HCT116 (cell line): ENCODE measurements at regions not wholly inside any gene's neighbourhood (a gene's known extent, or its start where the extent isn't known, plus 50 kb on each side); places are given as distances from the start of the nearest gene placed in this dataset.

Experiments used
- CEBPB ChIP-seq: IDR thresholded peaks from 2 replicates; pipeline ENCODE4 v1.6.1; 2012; ENCODE audit warnings: low read depth
- CTCF ChIP-seq, 3 experiments: fragments of 200-600 bp in 1 of 3; sonication (generic) in 1 of 3; IDR thresholded peaks in 2 of 3; conservative IDR thresholded peaks in 1 of 3; 2 replicates each; pipeline ENCODE4 v1.5.1; 2012 to 2017; ENCODE audit warnings: low read depth in 2 of 3, low read length in 2 of 3, antibody characterized with exemption in 1 of 3, borderline replicate concordance in 1 of 3, control low read depth in 1 of 3, mild to moderate bottlenecking in 1 of 3, mixed read lengths in 1 of 3, mixed run types in 1 of 3, moderate library complexity in 1 of 3; ENCODE audit not compliant: insufficient read depth in 1 of 3
- EGR1 ChIP-seq: IDR thresholded peaks from 2 replicates; pipeline ENCODE4 v1.6.1; 2012; ENCODE audit warnings: low read depth
- EZH2 ChIP-seq: fragments of 200-600 bp; sonication (generic); IDR thresholded peaks from 2 replicates; pipeline ENCODE4 v1.6.1; 2017; ENCODE audit warnings: antibody characterized with exemption, mixed run types
- POLR2AphosphoS5 ChIP-seq: IDR thresholded peaks from 2 replicates; pipeline ENCODE4 v1.6.1; 2011; ENCODE audit warnings: mild to moderate bottlenecking, low read depth, low read length, moderate library complexity
- RAD21 ChIP-seq: IDR thresholded peaks from 2 replicates; pipeline ENCODE4 v1.6.1; 2012; ENCODE audit warnings: low read depth, mild to moderate bottlenecking
- SP1 ChIP-seq: IDR thresholded peaks from 2 replicates; pipeline ENCODE4 v1.6.1; 2012; ENCODE audit warnings: low read depth
- SRF ChIP-seq: IDR thresholded peaks from 2 replicates; pipeline ENCODE4 v1.6.1; 2012; ENCODE audit warnings: low read depth
- TCF7L2 ChIP-seq: IDR thresholded peaks from 2 replicates; pipeline ENCODE4 v1.7.0; 2011; ENCODE audit warnings: borderline replicate concordance, inconsistent platforms; ENCODE audit not compliant: insufficient read depth, insufficient read length; ENCODE audit errors: extremely low read depth
- ZBTB33 ChIP-seq: IDR thresholded peaks from 2 replicates; pipeline ENCODE4 v1.6.1; 2011; ENCODE audit warnings: mild to moderate bottlenecking, low read length, moderate library complexity; ENCODE audit not compliant: insufficient replicate concordance; ENCODE audit errors: extremely low read depth

- TF ChIP-seq EZH2 = no peak
- TF ChIP-seq CTCF (IDR thresholded peaks at IDR 0.05 in 2 of 3, conservative IDR thresholded peaks at IDR 0.05 in 1 of 3; ENCODE audit: borderline replicate concordance in 1 of 3, insufficient read depth in 1 of 3, low read depth in 2 of 3, low read length in 2 of 3) = no peak
- no peak for TF ChIP-seq CEBPB
- TF ChIP-seq SP1 = no peak
- no peak for TF ChIP-seq EGR1
- no peak for TF ChIP-seq POLR2AphosphoS5
- TF ChIP-seq RAD21 = no peak
- no peak for TF ChIP-seq ZBTB33
- TF ChIP-seq SRF = no peak
- TF ChIP-seq TCF7L2 = no peak
These were observed 127.1 kb upstream of the PCDH18 start for GRCh38 chr4:137659431-137659830.
